Neural cell (in vitro differentiated cells): ENCODE measurements at regions not wholly inside any gene's neighbourhood (a gene's known extent, or its start where the extent isn't known, plus 50 kb on each side); places are given as distances from the start of the nearest gene placed in this dataset.

ENCODE experiments used
- small RNA-seq, 3 experiments: library from RNA; depleted of rRNA; stranded (forward); fragments of <200 nt; gene quantifications; one replicate each; pipeline ENCODE3, GENCODE V24; 2012

Small RNA genes in the stretch of these regions (small RNA-seq; reads per million reads assigned to genes)
- gene RF00096 = 0 to 0.16 (median 0) reads per million in 3 experiments
